Activated B cell treated with CpG ODN at 0.5 μM for 24 hours (primary cell): ENCODE measurements at regions not wholly inside any gene's neighbourhood (a gene's known extent, or its start where the extent isn't known, plus 50 kb on each side); places are given as distances from the start of the nearest gene placed in this dataset.

Experiments
- ATAC-seq: fragments of 200-7000 bp; cut with Tn5 transposase; one replicate; pipeline ENCODE4 v1.10.0; 2021; ENCODE audit warnings: low read depth, mild to moderate bottlenecking, moderate library complexity
- CTCF ChIA-PET: fragments of 350-600 bp; sonication (Branson Sonifier 250); formaldehyde crosslinking; loops from one replicate; lab custom pipeline; 2021; ENCODE audit warnings: antibody characterized with exemption; lab: Charles Lee
- POLR2A ChIA-PET: fragments of 350-600 bp; sonication (Branson Sonifier 250); formaldehyde crosslinking; loops from one replicate; lab custom pipeline; 2021; ENCODE audit warnings: antibody characterized with exemption; lab: Charles Lee
- DNase-seq: peaks from one replicate; pipeline ENCODE4 v3.0.0; 2022
- H3K27ac Mint-ChIP-seq: one replicate; pipeline ENCODE4 v1.8.0; 2020; ENCODE audit warnings: mixed read lengths
- H3K27me3 Mint-ChIP-seq: one replicate; pipeline ENCODE4 v1.8.0; 2021; ENCODE audit warnings: mixed read lengths
- H3K36me3 Mint-ChIP-seq: one replicate; pipeline ENCODE4 v1.8.0; 2021; ENCODE audit warnings: low read depth, mixed read lengths
- H3K4me1 Mint-ChIP-seq: one replicate; pipeline ENCODE4 v1.8.0; 2021; ENCODE audit warnings: mixed read lengths
- H3K4me3 Mint-ChIP-seq: one replicate; pipeline ENCODE4 v1.8.0; 2020; ENCODE audit warnings: mild to moderate bottlenecking, mixed read lengths
- H3K9me3 Mint-ChIP-seq: one replicate; pipeline ENCODE4 v1.8.0; 2020; ENCODE audit warnings: mixed read lengths
- intact Hi-C: fragments of 100-400 bp; cut with micrococcal nuclease; formaldehyde crosslinking; loops from one replicate; pipeline ENCODE4 v1.15.1; 2024
- TF ChIP-seq, protein P1 (sequence below): fragments of 200-600 bp; IDR thresholded peaks from one replicate; pipeline ENCODE4 v1.8.0; 2022; ENCODE audit warnings: antibody characterized with exemption, mild to moderate bottlenecking

DNA sequence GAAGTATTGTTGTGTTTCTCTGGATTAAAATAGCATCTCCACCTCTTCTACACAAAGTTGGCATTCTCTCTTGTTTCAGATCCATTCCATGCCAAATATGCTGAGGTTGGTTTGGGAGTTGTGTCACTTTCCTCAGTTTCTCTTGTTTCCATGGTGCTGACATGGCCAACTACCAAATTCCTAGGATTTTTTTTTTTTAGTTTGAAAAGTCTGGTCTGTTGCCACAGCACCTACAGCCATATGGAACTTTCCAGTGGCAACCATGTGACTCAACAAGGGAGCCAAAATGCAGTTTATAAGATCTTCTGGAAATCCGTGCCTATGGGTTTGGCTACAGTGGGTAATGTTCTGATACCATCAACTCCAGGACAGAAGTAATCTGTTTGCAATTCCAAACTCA lies 96.0 kb upstream of the CLSTN2 start:
- POLR2A ChIA-PET = no interaction called here

DNA sequence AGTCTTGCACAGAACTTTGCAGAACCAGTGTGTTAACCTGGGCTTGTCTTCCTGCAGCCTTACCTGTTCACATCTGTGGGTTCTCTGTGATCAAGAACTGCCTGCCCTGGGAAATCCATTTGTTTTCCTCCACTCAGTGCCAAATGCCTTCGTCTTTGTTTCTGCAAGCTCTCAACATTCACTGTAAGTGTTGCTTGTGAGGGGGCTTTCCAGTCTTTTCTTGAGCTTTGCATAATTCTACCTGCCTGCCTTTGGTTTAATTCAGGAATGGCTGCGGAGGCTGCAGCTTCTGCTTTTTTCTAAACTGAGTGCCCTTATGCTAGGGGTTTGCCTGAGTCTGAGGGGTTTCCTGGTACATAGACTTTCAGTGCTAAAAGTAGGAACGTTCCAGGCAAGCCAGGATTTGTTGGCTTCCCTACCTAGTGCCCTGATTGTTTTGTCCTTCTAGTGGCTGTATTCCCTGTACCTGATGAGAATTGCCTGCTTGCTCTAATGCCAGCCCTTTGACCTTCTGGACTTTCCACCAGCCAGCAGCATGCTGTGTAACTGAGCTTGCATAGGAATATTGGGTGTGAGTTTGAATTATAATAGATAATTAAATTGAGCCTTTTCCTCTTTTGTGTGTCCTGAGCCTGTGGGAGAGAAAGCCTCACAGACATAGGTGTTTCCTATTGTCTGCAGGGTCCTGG lies 96.6 kb upstream of the CLSTN2 start:
- H3K9me3 Mint-ChIP-seq = peaks cover 5% of the 10 kb centered on the region
- TF ChIP-seq, protein P1, sequence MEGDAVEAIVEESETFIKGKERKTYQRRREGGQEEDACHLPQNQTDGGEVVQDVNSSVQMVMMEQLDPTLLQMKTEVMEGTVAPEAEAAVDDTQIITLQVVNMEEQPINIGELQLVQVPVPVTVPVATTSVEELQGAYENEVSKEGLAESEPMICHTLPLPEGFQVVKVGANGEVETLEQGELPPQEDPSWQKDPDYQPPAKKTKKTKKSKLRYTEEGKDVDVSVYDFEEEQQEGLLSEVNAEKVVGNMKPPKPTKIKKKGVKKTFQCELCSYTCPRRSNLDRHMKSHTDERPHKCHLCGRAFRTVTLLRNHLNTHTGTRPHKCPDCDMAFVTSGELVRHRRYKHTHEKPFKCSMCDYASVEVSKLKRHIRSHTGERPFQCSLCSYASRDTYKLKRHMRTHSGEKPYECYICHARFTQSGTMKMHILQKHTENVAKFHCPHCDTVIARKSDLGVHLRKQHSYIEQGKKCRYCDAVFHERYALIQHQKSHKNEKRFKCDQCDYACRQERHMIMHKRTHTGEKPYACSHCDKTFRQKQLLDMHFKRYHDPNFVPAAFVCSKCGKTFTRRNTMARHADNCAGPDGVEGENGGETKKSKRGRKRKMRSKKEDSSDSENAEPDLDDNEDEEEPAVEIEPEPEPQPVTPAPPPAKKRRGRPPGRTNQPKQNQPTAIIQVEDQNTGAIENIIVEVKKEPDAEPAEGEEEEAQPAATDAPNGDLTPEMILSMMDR = no peak
- no peak for ATAC-seq

More for the DNA sequence above, 96.0 kb upstream of the CLSTN2 start:
- H3K4me1 Mint-ChIP-seq = no peaks in the 10 kb centered on the region
- H3K27me3 Mint-ChIP-seq = no peaks in the 10 kb centered on the region
- no peaks in the 10 kb centered on the region for H3K36me3 Mint-ChIP-seq
- no peak for DNase-seq
- CTCF ChIA-PET = no interaction called here
- ATAC-seq = no peak
- peaks cover 6% of the 10 kb centered on the region for H3K9me3 Mint-ChIP-seq
- H3K27ac Mint-ChIP-seq = no peak overlapping the region
- no peak overlapping the region for H3K4me3 Mint-ChIP-seq
- TF ChIP-seq, protein P1 = no peak
- intact Hi-C loops = no loop called here

DNA sequence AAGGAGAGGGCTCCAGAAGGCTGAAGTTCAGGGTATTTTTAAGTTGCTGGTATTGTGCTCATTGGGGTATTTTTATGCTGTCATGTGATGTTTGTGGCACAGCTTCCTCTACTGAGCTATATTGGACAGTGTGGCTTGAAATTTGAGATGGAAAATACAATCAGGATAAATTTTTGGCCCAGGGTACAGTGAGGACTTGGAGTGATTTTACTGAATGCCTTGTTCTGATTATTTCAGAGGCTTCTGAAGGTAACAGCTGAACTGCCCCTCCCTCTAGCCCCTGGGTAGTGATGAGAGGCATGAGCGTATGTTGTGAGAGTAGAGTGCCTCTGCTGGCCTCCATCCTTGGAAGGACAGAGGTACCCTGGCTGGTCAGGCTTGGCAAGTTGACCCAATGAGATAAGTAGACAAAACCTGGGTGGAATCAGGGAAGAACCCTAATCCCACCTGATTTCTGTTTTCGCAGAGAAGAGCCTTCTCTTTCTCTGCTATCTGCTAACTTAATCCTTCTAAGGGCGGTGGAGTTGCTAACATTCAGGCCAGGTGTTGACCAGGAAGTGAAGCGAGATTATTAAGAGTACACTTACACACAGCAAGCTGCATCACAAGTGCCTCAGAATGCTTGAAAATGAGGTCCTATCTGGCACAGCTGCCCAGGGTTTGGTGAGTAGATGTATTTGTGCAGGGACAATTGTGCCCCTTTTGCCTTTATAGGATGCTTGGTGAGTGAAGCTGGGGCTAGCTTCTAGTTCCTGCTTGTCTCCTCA lies 98.1 kb upstream of the CLSTN2 start:
- intact Hi-C loops = no loop called here
- POLR2A ChIA-PET = no interaction called here
- Mint-ChIP-seq H3K27ac (no peak overlapping the region), H3K4me3 (no peak overlapping the region), H3K4me1 (no peaks in the 10 kb centered on the region), H3K9me3 (peaks cover 2% of the 10 kb centered on the region), H3K27me3 (no peaks in the 10 kb centered on the region), H3K36me3 (no peaks in the 10 kb centered on the region)
- ATAC-seq = no peak
- no peak for DNase-seq
- TF ChIP-seq, protein P1 = no peak
- CTCF ChIA-PET = no interaction called here

More for the DNA sequence above, 96.6 kb upstream of the CLSTN2 start:
- no peaks in the 10 kb centered on the region for H3K27me3 Mint-ChIP-seq
- H3K4me3 Mint-ChIP-seq = no peak overlapping the region
- no peaks in the 10 kb centered on the region for H3K4me1 Mint-ChIP-seq
- H3K27ac Mint-ChIP-seq = no peak overlapping the region
- POLR2A ChIA-PET = no interaction called here
- CTCF ChIA-PET = no interaction called here
- DNase-seq = no peak
- no peaks in the 10 kb centered on the region for H3K36me3 Mint-ChIP-seq
- intact Hi-C loops = no loop called here

DNA sequence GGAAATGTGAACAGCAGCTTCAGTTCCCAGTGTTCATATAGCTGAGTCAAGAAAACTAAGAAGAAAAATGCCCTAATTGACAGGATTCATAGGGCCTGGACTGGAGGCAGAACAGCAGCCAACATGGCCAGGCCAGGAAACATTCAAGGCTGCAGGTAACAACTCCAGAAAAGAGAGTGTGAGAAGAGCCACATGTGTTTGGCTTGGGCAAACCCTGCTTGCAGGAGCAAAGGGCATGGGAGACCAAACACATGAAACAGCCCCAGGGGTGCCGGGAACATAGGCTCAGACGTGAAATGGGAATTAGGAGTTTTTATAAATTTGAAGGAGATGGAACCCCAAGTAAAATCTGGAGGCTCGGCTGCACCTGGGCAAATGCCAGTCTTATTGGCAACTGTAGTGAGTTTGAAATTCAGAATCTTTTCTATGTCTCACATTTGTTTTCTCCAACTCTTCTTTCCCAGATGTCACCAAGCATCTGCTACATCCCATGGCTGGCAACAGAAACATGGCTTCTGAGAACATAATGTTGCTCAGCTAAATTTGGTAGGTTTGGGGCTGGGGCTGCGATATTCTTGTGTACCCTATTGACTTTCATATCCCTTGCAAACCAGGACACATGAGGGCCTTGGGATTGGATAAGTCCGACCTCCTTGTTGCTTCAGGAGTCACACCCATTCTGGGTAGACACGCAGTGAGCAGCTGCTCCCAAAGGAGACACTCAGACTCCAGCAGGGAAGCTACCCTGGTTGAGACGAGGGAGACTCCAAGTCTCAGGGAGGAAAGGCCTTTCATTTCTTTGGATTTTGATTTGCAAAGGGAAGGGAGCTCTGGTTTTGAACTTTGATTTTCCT lies 98.9 kb upstream of the CLSTN2 start:
- DNase-seq (no peak), ATAC-seq (no peak)
- TF ChIP-seq, protein P1 = no peak
- Mint-ChIP-seq H3K36me3 (no peaks in the 10 kb centered on the region), H3K27me3 (no peaks in the 10 kb centered on the region), H3K9me3 (peaks cover 2% of the 10 kb centered on the region), H3K4me3 (no peak overlapping the region), H3K4me1 (no peaks in the 10 kb centered on the region), H3K27ac (no peak overlapping the region)
- ChIA-PET POLR2A (no interaction called here), CTCF (no interaction called here)
- intact Hi-C loops = no loop called here

DNA sequence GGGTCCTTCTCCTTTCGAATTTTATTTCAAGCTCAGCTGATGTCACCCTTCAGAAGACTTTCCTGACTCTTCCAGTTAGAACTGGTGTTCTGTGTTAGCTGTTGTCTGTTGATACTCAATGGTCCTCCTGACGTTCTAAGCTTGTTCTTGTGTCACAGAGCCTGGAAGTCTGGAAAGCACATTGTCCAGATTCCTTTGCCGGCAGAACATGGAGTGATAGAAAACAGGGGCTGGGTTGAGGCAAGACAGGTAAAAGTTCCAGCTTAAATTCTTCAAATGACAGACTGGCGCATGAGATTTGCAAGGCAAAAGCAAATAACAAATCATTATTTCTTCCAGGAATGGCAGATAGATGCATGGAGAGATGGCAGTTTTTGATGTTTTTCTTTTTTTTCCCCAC lies 102.0 kb upstream of the CLSTN2 start:
- H3K4me1 Mint-ChIP-seq = no peaks in the 10 kb centered on the region
- DNase-seq = no peak
- ATAC-seq = no peak
- H3K4me3 Mint-ChIP-seq = no peak overlapping the region
- H3K9me3 Mint-ChIP-seq = no peaks in the 10 kb centered on the region
- no peaks in the 10 kb centered on the region for H3K36me3 Mint-ChIP-seq
- TF ChIP-seq, protein P1 = no peak
- no peaks in the 10 kb centered on the region for H3K27me3 Mint-ChIP-seq
- CTCF ChIA-PET = no interaction called here
- POLR2A ChIA-PET = no interaction called here
- no peak overlapping the region for H3K27ac Mint-ChIP-seq
- intact Hi-C loops = no loop called here
